HG03095 (cell line): ENCODE measurements at regions not wholly inside any gene's neighbourhood (a gene's known extent, or its start where the extent isn't known, plus 50 kb on each side); places are given as distances from the start of the nearest gene placed in this dataset.
"Not testable (repeated sequence)": the region's sequence is repeated elsewhere in the genome, so short reads cannot be mapped to it uniquely, and the experiment has no call there.

Source experiments
- ATAC-seq: cut with Tn5 transposase; IDR thresholded peaks from one replicate; pipeline ENCODE4 v1.9.1; 2021; ENCODE audit warnings: moderate library complexity; ENCODE audit not compliant: unreplicated experiment

DNA sequence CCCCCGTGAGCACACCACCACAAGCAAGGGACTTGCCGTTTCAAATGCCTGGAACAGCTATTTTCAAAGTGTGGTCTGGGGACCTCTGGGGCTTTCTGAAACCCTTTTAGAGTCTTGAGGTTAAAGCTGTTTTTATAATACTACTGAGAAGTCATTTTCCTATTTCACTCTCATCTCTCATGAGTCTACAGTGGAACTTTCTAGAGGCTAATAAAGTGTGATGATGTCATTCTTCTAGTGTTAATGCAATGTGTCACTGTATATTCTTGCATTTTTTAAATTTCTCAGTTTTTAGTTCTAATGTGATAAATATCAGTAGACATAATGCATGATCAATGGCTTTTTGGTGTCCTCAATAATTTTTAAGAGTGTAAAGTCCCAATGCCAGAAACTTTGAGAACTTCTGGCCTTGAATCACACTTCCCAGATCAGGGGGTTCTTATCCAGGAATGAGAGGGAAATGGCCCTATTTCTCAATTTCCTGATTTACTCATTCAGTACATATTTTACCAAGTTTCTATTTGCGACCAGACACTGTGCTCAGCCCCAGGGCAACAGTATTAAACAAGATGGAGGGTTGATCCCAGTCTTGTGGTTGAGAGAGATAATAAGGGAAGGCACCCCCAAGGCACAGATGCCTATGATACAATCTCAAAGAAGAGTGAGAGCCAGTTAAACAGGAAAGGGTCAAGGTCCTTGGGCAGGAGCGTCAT lies 444.0 kb downstream of the HS3ST3B1 start:
- no peak for ATAC-seq

DNA sequence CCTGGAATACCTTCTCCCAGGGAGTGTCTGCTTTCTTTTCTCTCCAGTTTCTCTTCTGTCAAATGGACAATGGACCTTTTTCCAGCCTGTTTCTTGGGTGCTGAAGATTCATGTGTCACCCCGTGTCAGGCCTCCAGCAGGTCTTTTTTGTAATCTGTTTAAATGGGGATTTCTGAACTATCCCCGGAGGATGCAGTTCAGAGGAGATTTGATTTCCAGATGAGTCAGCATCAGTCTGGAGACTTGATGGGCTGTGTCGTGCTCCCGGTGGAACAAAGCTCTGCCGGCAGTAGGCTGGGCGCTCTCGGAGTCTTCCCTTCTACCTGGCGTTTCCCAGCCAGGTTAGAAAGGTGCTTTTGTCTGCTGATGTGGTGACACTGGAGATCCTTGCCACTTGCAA lies 440.6 kb downstream of the HS3ST3B1 start:
- ATAC-seq = no peak

DNA sequence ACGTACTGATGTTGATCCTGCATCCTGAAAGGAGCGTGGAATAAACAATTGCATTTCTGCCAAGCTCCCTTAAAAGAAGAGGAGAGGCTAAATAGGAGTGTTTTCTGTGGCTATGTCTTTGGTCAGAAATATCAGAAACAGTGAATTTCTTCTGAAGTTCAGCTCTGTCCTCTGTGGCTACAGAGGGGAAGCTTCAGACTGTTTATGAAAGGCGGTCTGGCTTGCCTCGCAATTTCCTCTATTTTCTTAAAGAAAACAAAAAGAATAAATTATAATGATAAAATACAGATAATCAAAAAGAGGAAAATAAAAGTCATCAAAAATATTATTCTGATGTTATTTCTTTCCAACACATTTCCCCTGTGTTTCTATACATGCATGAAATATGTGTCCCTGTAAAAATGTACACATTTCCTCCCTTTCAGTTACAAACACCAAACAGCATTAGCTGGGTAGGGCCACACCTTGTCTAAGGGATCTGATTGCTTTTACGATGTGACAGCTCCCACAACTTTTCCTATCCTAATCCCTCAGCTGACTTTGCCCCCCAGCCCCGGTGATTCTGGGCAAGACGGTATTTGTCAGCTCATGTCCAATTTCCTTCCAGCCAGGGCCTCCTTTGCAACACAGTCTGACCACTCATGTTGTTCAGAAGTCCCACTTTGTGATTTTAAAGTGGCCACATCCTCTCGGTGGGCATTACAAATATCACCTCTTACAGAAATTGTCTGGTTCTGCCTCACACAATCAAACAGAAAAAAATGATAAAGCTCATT lies 439.0 kb downstream of the HS3ST3B1 start:
- ATAC-seq = no peak

DNA sequence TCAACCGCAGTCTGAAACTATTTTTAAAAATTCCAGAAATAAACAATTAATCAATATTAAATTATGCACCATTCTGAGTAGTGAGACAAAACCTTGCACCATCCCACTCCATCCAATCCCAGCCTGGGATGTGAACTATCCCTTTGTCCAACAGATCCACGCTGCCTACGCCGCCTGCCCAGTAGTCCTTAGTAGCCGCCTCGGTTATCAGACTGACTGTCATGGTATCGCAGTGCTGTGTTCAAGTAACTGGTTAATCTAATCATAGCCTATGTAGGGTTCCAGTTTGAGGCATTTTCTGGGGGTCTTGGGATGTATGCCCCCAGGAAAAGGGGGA lies 437.7 kb downstream of the HS3ST3B1 start:
- no peak for ATAC-seq

DNA sequence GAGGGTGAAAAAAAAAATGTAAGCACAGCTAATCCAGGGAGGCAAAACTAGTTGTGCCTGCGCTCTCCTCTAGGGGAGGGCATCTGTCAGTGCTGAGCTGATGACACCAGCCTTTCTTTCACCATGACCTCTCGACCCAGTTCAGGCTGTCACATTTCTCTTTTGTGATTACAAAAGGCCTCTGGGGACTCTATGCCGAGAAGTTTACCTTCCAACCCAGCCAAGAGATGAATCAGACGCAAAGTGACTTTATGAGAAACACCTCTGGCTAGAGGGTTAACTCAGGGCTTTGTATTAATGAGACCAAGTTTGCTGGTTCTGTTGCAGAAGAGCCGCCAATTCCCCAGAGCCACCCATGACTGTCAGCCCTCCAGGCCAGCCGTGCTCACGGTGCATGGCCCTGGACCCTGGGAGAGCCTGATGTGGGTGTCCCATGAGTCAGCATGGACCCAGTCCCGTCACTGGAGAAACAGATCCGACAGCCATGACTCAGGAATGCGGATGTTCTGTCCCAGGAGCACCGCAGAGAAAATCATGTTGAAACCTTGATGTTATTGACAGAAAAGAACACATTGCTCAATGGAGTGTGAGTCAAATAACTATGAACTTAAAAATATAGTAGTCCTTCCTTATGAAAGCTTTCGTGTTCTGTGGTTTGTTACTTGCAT lies 437.2 kb downstream of the HS3ST3B1 start:
- no peak for ATAC-seq

DNA sequence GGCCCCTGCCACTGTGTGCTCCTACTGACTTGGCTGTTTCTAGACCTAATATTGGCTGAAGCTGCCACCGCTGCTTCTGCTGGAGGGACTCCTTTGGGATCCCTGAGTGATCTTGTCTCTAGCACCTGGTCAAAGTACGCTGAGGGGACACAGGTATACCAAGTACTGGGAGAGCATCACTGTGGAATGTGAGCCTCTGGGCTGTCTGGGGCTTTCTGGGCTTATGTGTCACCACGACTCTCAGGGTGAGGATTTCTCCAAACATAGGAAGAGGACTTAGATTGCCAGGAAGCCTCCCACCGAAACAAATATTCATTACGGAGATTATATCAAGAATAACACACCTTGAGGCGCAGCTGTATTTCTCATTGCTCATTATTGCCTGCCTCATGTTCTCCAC lies 435.8 kb downstream of the HS3ST3B1 start:
- ATAC-seq = no peak

DNA sequence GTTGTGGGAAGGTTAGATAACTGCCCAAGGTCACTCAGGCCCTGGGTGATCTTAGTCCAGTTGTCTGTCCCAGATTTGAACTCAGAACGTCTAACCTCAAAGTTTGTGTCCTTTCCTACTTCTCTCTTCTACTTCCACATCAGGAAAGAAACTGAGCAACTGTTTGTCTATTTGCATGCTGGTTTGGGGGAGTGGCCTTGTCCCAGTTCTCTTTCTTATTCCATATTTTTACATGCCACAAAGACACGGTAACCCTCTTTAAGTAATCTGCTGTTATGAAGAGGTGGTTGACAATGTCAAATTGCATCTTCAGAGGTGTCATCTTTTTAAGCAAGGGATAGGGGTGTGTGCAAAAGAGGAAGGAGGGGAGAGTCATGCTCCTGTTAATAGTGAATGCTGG lies 432.5 kb downstream of the HS3ST3B1 start:
- ATAC-seq = no peak

DNA sequence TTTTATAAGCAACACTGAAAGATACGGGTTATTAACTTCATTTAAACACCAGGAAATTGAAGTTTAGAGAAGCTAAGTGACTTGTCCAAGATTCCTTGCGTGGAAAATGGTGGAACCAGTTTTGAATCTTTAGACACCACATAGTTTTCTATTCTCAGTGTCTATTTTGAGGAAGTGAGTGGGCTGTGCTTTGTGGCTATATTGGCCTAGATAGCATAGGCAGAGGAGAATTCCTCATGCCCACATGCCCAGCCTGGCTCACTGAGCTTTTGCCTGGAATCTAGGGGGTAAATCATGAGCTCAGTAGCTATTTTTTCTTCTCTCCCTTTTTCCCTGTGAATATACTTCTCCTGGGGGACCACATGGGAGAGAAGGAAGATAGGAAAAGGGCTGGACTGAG lies 431.3 kb downstream of the HS3ST3B1 start:
- ATAC-seq = no peak

DNA sequence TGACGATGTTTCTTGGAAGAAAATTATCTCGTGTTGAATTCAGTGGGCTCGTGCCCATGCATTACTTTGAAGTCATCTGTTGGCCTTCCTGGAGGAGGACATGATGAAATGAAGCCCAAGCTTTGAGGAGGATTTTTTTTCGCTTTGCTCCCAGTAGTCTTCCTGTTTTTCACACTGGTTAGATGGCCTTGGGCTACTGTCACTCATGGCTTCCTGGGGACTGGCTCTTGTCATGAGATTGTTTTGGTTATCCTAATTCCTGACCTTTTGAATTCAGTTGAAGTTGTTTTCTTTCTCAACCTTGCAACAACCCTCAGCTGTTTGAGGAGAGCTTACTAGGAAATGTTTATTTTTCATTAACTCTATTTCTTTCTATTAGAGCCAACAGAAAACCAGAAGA lies 430.7 kb downstream of the HS3ST3B1 start:
- ATAC-seq = no peak

DNA sequence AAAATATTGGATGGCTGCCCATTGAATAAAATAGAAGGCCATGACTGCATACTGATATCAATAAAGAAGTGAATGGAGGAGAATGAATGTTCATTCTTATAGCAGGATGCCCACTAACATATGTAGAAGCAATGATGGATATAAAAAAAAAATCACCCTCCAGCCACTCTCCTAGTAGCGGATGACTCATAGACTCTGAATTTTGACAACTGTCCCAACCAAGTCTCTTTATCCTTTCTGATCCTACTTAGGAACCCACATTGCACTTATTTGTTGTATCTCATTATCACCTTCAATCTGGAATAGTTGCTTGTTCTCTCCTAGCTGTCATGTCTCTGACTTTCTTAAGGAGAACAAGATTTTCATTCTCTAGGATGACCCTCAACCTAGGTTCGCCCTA lies 429.9 kb downstream of the HS3ST3B1 start:
- ATAC-seq = no peak

DNA sequence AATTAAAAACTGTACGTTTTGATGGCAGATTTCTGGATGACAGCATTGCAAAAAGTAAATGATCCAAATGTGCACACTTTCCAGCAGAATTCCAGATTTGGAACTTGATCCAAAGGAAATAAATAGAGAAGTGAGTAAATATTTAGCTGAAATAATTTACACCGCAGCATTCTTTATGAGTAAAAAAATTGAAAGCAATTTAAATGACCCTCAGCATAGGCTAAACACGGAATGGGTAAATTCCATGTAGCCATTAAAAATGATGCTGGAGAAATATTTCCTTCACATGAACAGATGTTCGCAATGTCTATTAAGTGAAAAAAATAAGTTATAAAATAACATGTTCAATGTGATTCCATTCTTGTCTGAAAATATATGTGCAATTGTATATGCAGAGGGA lies 424.8 kb downstream of the HS3ST3B1 start:
- no peak for ATAC-seq

DNA sequence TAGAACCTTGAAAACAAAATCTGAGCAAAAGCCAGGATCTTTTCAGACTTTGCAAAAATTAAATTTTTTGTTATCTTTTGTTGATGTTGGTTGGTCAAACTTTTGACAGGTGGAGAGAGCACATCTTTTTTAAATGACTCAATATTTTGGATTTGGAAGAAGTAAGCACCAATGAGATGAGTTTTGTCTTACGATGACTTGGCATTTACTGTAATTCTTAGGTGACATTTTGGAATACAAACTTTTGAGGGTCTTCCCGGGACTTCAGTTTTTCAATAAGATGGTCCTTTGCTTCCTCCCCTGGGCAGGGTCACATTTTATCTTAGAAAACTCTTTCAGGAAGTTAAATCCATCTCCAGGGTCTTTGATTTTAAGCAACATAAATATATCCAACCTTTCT lies 423.9 kb downstream of the HS3ST3B1 start:
- ATAC-seq = no peak

DNA sequence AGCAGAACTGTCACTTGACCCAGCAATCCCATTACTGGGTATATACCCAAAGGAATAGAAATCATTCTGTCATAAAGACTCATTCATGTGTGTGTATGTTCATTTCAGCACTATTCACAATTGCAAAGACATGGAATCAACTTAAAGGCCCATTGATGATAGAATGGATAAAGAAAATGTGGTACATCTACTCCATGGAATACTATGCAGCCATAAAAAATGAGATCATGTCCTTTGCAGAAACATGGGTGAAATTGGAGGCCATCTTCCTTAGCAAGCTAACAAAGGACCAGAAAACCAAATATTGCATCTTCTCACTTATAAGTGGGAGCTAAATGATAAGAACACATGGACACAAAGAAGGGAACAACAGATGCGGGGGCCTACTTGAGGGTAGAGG lies 422.5 kb downstream of the HS3ST3B1 start:
- not testable (repeated sequence) for ATAC-seq

DNA sequence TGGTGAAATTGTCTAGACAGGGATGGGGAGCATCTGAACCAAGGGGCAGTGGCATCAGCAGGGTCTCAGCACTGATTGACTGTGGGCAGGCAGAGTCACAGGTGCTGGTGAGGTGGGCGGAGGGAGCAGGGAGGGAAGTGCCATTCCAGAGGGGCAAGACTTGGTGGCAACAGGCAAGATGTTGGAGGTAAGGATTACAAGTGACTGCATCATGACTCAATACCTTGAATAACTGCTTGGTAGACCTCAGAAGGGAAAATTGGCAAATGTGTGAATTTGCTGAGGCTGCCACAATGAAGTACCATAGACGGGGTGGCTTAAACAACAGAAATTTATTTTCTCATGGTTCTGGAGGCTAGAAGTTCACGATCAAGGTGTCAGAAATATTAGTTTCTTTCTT lies 419.1 kb downstream of the HS3ST3B1 start:
- ATAC-seq = no peak

DNA sequence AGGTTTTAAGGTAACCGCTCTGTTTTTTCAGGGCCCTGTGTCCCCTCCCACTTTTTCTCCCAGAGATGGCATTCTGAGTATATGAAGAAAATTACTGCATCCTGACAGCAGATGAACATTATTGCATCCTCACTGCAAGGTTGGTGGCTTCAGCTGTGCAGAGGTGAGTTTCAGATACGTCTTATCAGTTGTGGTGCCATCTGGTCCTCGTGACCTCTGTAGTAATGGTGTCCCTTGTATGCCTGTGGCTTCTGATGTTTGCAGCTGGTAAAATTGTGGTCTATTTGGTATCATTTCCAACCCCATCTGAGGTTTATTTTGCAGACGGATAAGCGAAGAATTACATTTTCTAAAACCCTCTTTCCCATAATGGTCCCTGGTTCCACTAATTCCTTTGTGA lies 417.0 kb downstream of the HS3ST3B1 start:
- ATAC-seq = no peak

DNA sequence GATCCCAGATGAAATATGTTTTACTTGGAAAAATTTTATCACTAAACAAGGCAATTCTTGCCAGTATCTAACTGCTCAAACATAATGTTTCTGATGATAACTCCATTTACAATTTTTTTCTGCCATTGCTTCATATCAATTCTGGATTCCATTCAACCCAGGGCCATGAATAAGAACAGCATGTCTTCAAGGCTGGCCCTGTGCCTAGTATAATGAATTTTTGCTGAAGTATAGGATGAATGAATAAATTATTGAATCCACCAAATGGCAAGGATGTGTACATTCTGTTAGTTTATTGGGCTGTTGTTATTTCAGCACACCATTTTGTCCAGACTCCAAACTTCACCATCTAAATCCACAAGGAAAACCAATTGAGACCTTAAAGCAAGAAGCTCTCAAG lies 414.7 kb downstream of the HS3ST3B1 start:
- no peak for ATAC-seq

DNA sequence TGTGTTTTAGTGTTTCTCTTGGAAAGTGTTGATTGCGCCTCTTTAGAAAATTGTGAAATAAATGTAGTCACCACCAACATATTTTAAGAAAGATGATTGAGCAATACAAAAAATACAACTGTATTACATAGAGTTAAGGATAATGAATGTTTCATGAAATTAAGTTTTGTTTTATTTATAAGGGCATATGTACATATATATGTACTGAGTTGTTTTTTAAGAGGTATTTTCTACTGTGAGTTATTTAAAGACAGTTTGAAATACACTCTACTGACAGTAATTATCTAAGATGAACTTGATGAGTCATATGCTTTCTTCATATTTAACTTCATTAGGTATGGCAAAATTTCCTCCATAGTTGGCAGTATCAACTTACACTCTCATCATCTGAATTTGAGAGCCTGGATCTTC lies 411.7 kb downstream of the HS3ST3B1 start:
- no peak for ATAC-seq

DNA sequence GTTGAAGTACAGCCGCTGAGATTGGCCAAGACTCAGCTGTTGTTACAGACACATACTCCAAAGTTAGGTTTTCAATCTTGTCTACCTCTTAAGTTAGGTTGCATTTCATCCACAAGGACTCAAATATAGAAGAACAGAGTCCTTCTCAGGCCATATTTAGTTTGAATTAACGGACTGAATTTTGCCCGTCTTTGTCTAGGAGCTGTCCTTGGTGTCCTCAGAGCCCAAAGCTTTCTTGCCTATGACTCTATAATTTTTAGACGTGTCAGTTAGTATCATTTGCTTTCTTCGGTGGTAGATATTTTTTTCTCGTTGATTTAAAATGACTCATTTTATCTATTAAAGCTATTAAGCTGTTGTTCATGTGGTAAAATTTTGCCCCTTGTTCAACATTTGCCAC lies 403.2 kb downstream of the HS3ST3B1 start:
- ATAC-seq = no peak

DNA sequence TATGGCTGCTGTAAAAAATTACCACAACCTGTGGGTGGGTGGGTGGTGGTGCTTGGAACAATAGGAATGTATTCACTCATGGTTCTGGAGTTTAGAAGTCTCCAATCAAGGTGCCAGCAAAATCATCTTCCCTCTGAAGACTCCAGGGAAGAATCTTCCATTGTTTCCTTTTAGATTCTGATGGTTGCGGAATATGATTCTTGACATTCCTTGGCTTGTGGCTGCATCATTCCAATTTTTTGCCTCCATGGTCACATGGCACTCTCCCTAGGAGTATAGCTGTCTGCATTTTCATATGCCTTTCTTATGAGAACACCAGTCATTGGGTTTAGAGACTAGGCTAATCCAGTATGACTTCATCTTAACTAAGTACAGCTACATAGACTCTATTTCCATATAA lies 401.0 kb downstream of the HS3ST3B1 start:
- no peak for ATAC-seq

DNA sequence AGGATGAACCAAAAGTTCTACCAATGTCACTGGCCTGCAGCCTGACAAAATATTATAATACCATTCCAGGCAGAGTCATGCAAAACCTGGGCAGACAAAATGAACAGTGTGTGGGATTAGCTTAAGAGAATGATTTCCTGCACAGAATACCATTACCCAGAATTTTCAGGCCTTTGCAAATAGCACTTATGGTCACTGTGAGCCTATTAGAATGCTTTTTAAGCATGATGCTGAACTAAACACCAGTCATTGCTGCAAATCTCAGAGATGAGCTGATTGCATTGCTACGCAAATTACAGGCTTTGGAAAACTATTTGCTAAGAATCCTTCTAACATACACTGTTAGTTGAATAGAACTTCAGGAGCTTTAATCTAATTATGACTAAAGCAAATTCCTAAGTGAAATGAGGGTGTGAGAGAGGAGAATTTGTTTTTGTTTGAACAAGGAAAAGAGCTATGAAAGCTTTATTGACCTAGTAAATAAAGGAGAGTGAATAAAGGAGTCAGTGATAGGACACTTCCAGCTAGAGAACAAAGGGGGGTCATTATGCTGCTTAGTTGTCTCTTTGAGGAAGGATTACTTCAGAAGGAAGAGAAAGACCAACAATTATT lies 398.8 kb downstream of the HS3ST3B1 start:
- ATAC-seq = no peak

DNA sequence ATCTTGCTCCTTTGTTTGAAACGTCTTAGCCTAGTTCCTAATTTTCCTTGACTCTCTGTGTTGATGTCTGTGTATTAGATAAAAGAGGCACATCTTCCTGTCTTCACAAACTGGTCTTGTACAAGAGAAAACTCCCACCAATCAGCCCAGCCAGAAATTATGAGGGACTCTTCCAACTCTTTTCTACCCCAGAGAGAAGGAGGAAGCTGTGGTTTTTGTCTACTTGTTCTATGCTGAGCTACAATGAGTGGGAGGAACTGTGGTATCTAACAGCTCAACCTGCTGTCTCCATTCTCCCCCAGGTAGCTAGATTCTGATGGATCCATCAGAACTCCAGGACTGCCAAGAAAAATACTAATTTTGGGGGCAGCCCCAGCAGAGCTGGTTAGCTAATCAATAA lies 392.5 kb downstream of the HS3ST3B1 start:
- ATAC-seq = no peak

DNA sequence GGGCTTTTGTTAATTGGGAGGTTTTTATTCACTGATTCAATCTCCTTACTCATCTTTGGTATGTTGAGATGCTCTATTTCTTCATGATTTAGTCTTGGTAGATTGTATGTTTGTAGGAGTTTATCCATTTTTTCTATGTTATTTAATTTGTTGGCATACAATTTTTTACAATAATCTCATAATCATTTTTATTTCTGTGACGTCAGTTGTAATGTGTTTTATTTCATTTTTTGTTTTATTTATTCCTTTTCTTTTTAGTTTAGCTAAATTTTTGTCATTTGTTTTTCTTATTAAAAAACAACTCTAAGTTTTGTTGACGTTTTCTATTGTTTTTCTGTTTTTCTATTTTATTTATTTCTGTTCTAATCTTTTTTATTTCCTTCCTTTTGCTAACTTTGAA lies 389.8 kb downstream of the HS3ST3B1 start:
- no peak for ATAC-seq
